Stomach (tissue), 8 donors: ENCODE measurements at regions not wholly inside any gene's neighbourhood (a gene's known extent, or its start where the extent isn't known, plus 50 kb on each side); places are given as distances from the start of the nearest gene placed in this dataset.
A peak's percentile ranks its signal among the peaks of the same experiment; 100 is the strongest.
"Not testable (repeated sequence)": the region's sequence is repeated elsewhere in the genome, so short reads cannot be mapped to it uniquely, and the experiment has no call there.

Source experiments
- DNase-seq, 2 donors: peaks; one replicate each; pipeline versions ENCODE4 v3.0.0 to v3.0.0-alpha.2; 2013 to 2019
- H3K27ac ChIP-seq, 5 donors: fragments of 200-600 bp in 4 of 5; sonication (generic) in 4 of 5; one replicate each; pipeline ENCODE4 v1.5.1; 2013 to 2019; ENCODE audit warnings: mild to moderate bottlenecking in 1 of 5, moderate library complexity in 1 of 5
- H3K27me3 ChIP-seq, 3 donors: fragments of 200-600 bp; sonication (generic); one replicate each; pipeline ENCODE4 v1.5.1; 2017 to 2019; ENCODE audit warnings: mixed run types in 1 of 3
- H3K36me3 ChIP-seq, 4 donors: fragments of 200-600 bp; sonication (generic); 1 replicate in 3 of 4; 2 replicates in 1 of 4; pipeline ENCODE4 v1.5.1; 2016 to 2019
- H3K4me1 ChIP-seq, 4 donors: fragments of 200-600 bp; sonication (generic); one replicate each; pipeline ENCODE4 v1.5.1; 2016 to 2019
- H3K4me3 ChIP-seq, 4 donors: fragments of 200-600 bp; sonication (generic) in 3 of 4; one replicate each; pipeline ENCODE4 v1.5.1; 2016 to 2019; ENCODE audit warnings: mild to moderate bottlenecking in 1 of 4
- H3K9me3 ChIP-seq, 4 donors: fragments of 200-600 bp; sonication (generic); one replicate each; pipeline ENCODE4 v1.5.1; 2016 to 2019
- POLR2A ChIP-seq, 4 donors: fragments of 450-650 bp; IDR thresholded peaks; one replicate each; pipeline ENCODE4 v1.6.1; 2016; ENCODE audit warnings: antibody characterized with exemption in 4 of 4, control low read depth in 2 of 4, mild to moderate bottlenecking in 1 of 4, moderate library complexity in 1 of 4
- WGBS, 5 donors: extraction: QIAGEN DNeasy Blood & Tissue Kit in 3 of 5; methylation state at CpG; one replicate each; pipeline versions ENCODE4 v1.1.5 to v1.1.7; 2013 to 2018; 5-methylcytosine and 5-hydroxymethylcytosine counted together
- intact Hi-C: fragments of 100-400 bp; cut with DNase I; formaldehyde crosslinking; loops from one replicate; pipeline ENCODE4 v1.15.1; 2023; ENCODE audit warnings: low total_unique reads
- donor health status: healthy with polysubstance abuse.
- donor health status: Bipolar disorder and iron deficiency.
- donor health status: healthy.

DNA sequence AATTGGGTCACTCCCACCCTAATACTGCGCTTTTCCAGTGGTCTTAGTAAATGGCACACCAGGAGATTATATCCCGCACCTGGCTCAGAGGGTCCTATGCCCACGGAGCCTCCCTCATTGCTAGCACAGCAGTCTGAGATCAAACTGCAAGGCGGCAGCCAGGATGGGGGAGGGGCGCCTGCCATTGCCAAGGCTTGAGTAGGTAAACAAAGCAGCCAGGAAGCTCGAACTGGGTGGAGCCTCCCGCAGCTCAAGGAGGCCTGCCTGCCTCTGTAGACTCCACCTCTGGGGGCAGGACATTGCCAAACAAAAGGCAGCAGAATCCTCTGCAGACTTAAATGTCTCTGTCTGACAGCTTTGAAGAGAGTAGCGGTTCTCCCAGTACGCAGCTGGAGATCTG lies 52.4 kb upstream of the PMPCB start:
- H3K27ac ChIP-seq, H3K36me3 ChIP-seq, intact Hi-C loops, H3K4me3 ChIP-seq, H3K27me3 ChIP-seq, H3K9me3 ChIP-seq, H3K4me1 ChIP-seq: not testable (repeated sequence)
- WGBS, 5 donors = 67 to 74% (median 69%) methylated on average over 7 to 9 of the region's 9 CpGs
- peak in 1 of 2 donors; percentile 83 for DNase-seq

DNA sequence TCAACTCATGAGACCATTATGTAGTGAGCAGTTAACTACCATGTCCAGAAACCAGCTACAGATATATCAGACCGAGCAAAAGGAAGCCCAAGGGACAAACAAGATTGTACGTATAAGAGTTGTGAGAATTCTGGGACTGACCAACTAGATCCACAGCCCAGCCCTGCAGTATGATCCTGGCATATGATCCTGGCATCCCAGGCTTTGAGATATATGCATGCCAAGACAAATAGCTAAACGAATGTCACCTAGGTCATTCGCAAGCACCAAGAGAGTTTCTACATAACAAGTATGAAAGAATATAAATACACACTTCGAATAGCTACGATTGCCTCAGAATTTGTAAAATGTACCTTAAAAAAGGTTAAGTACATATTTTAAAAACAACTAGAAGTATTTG lies 56.4 kb upstream of the PMPCB start:
- DNase-seq = peak; percentile 1 to 66
- intact Hi-C loops = no loop called here
- Histone ChIP-seq H3K27me3 (no peaks in the 10 kb centered on the region), H3K4me1 (peaks cover 0 to 5% (median 0%) of the 10 kb centered on the region in 4 donors), H3K4me3 (no peak overlapping the region), H3K27ac (peak overlapping the region in 1 of 5 donors; percentile 8), H3K9me3 (peaks cover 0 to 9% (median 6%) of the 10 kb centered on the region in 4 donors), H3K36me3 (no peaks in the 10 kb centered on the region)
- WGBS, 5 donors = 22 to 46% (median 25%) methylated on average over 6 of the region's 6 CpGs
- TF ChIP-seq POLR2A (IDR thresholded peaks at IDR 0.05) = no peak

DNA sequence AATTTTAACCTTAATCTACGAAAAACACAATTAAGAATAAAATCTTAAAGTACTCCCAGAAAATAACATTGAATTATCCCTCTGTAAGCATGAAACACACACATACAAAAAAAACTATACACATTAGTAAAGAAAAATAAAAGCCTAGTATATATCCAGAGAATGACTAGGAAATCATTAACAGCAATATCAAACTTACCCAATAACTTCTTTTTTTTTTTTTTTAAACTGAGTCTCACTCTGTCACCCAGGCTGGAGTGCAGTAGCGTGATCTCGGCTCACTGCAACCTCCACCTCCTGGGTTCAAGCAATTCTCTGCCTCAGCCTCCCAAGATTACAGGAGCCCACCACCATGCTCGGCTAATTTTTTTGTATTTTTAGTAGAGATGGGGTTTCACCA lies 61.4 kb upstream of the PMPCB start:
- intact Hi-C loops = not testable (repeated sequence)
- WGBS, 5 donors = 57 to 76% (median 74%) methylated on average over 3 to 4 of the region's 4 CpGs

DNA sequence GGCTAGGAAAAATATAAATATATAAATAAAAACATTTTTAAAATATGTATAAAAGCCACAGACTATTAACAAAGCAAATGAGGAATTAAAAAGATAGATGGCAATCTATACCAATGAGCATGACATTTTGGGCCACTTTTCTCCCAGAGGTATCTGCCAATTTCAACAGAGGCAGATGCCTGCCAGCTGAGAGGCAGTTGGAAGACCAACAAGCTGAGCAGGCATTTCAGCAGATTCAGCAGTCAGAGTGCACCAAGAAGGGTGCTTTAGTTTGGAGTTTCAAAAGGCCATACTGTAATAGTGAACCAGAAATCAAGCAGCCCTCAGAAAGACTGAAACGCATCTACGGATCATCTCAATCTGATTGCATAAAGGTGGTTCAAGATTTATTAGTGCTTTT lies 62.4 kb upstream of the PMPCB start:
- H3K27me3 ChIP-seq, intact Hi-C loops, H3K27ac ChIP-seq, H3K4me1 ChIP-seq, H3K9me3 ChIP-seq, H3K4me3 ChIP-seq, H3K36me3 ChIP-seq, DNase-seq: not testable (repeated sequence)
- 83 to 99% (median 94%) methylated on average over 2 of the region's 2 CpGs for WGBS, 5 donors

More for the DNA sequence above, 61.4 kb upstream of the PMPCB start:
- not testable (repeated sequence) for H3K4me1 ChIP-seq, H3K36me3 ChIP-seq, H3K27ac ChIP-seq, H3K27me3 ChIP-seq, H3K4me3 ChIP-seq, DNase-seq, H3K9me3 ChIP-seq

DNA sequence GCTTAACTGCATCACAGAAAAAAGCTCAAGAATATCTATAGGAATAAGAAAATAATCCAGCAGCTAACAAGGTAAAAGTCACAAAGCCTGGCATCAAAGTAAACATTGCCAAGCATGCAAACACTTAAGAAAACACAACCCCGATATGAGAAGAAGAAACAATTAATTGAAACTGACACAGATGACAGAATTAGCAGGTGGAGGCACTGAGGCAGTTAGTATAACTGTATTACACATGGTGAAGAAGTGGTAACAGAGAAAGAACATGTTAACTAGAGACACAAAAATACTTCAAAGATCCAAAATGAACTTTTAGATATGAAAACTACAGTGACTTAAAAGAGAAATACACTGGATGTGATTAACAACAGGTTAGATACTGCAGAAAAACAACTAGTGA lies 69.4 kb upstream of the PMPCB start:
- intact Hi-C loops, H3K4me3 ChIP-seq, DNase-seq, H3K27me3 ChIP-seq, H3K36me3 ChIP-seq, H3K9me3 ChIP-seq, H3K4me1 ChIP-seq, H3K27ac ChIP-seq: not testable (repeated sequence)
- WGBS, 5 donors = 40 to 71% (median 61%) methylated on average over 1 of the region's 1 CpG

DNA sequence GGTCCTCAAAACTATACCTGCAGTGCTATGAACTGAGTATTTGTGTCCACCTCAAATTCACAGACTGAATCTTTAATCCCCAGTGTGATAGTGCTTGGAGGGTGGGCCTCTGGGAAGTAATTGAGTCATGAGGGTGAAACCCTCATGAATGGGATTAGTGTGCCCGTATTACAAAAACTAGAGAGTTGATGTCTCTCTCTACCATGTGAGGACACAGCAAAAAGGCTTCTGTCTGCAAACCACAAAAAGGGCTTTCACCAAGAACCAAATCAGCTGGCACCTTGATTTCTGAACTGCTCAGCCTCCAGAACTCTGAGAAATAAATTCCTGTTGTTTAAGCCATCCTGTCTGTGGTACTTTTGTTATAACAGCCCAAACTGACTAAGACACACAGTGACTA lies 71.4 kb upstream of the PMPCB start:
- WGBS, 5 donors = 76 to 96% (median 85%) methylated on average over 1 of the region's 1 CpG
- intact Hi-C loops, H3K9me3 ChIP-seq, H3K27me3 ChIP-seq, DNase-seq, H3K36me3 ChIP-seq, H3K4me1 ChIP-seq, H3K4me3 ChIP-seq, H3K27ac ChIP-seq: not testable (repeated sequence)

DNA sequence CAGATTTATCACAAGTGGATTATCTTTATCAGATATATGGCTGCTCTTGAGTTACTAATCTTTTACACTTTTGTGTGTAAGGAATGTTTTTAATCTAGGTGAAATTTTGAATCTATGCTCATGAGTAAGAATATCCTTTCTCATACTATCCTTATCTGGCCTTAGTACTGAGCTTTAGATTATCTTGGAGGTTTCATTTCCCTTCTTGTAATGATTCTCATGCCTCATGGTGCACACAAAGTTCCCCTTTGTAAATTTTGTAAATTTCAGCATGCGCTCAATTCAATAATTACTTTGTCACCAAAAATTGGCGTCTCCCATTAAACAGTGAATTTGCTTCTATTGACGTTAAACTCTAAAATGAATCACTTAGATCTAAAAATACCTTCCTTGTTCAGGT lies 74.2 kb upstream of the NAPEPLD start:
- intact Hi-C loops, H3K4me3 ChIP-seq, H3K27me3 ChIP-seq, H3K4me1 ChIP-seq, H3K36me3 ChIP-seq, H3K27ac ChIP-seq, DNase-seq, H3K9me3 ChIP-seq: not testable (repeated sequence)
- 87 to 94% (median 90%) methylated on average over 3 of the region's 3 CpGs for WGBS, 5 donors

DNA sequence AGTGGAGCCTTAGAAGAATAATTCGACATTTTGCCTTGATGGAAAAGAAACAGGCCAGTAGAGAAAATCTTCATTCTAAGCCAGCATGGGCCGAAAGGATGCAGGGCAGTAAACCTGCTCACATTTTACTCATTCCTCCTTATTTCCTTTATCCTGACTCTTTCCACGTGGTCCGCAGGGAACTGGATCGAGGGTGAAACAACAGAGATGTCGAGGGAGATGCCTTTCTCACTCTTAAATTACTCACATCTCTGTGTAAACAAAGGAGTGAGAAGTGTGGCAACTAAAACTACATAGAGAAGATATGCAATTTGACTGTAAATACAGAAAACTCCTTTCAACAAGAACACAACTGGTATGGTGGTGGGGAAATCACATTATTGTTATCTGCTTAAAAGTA lies 62.1 kb upstream of the NAPEPLD start:
- intact Hi-C loops, H3K27ac ChIP-seq, H3K4me1 ChIP-seq, H3K36me3 ChIP-seq, DNase-seq, H3K27me3 ChIP-seq, H3K4me3 ChIP-seq, H3K9me3 ChIP-seq: not testable (repeated sequence)
- 33 to 45% (median 37%) methylated on average over 6 of the region's 6 CpGs for WGBS, 5 donors

DNA sequence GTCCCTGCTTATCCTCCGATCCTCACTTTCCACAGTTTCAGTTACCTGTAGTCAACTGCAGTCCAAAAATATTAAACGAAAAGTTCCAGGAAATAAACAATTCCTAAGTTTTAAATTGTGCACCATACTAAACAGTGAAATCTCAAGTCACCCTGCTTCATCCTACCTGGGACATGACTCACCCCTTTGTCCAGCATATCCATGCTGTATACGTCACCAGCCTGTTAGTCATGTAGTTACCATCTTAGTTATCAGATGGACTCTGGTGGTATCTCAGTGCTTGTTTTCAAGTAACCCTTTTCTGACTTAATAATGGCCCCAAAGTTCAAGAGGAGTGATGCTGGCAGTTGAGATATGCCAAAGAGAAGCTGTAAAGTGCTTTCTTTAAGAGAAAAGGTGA lies 50.3 kb upstream of the NAPEPLD start:
- H3K4me1 ChIP-seq, H3K36me3 ChIP-seq, H3K27ac ChIP-seq, H3K9me3 ChIP-seq, DNase-seq, H3K27me3 ChIP-seq, H3K4me3 ChIP-seq, intact Hi-C loops: not testable (repeated sequence)
- WGBS, 5 donors = 68 to 84% (median 78%) methylated on average over 3 of the region's 3 CpGs
